HG03159 (cell line): ENCODE measurements at regions not wholly inside any gene's neighbourhood (a gene's known extent, or its start where the extent isn't known, plus 50 kb on each side); places are given as distances from the start of the nearest gene placed in this dataset.
"Not testable (repeated sequence)": the region's sequence is repeated elsewhere in the genome, so short reads cannot be mapped to it uniquely, and the experiment has no call there.

Source experiments
- ATAC-seq: cut with Tn5 transposase; IDR thresholded peaks from one replicate; pipeline ENCODE4 v1.9.1; 2021; ENCODE audit warnings: mild to moderate bottlenecking, moderate library complexity; ENCODE audit not compliant: unreplicated experiment

DNA sequence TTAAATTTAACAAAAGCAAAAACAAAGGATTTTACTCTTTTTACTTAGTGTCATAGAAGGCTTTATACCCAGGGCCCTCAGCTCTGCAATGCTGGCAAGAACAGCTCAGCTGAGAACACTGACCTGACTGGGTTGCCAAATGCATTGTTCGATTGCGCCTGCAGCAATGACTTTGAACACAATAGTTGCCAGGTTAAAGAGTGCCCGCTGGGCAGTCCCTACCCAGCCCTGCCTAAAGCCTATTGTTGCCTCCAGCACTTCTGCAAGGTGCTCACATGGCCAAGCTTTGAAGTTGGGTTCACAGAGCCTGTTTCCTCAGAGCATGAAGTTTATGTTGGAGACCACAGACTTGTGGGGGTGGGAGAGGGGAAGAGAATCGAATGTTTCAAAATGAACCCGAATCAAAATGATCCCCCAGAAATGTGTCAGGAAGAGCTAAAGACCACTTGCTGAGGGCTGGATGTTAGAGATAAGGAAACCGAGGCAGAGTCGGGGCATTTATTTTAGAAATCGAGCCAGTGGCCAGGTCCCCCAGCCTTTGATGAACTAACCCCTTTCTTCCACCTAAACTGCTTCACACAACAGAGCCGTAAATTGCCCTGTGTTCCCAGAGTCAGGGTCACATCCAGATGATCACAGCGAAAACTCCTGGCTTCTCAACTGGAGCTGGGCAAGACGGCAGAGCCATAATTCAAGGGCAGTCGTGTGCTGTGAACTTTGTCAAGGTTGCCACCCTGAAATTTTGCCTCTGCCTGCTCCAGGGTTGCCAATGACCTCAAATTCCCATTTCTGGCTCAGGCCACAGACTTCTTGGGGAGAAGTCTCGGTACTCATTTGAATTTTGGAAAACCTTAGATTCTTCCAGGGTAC, 55.0 kb downstream of the FOXA2 start:
- no peak for ATAC-seq

GRCh38 chr20:22526512-22527012, 57.8 kb downstream of the FOXA2 start:
- ATAC-seq: no peak

DNA sequence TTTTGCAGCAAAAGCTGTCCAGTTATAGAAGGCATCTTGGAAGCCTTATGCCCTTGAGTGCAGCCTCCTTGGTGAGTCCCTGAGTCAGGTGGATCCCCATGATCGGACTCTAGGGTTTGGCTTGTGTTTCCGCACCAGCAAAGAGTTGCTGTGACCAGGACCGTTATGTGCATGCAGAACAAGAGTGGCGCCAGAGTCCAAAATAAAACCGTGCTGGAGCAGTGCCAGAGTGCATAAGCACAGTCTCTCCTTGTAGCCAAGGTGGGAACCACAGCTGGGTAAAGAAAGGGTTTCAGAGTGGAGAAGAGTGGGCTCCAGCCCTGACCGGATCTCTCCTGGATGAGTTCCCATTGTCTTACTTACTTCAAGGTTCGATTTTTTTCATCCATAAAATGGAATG, 58.6 kb downstream of the FOXA2 start:
- ATAC-seq: no peak

DNA sequence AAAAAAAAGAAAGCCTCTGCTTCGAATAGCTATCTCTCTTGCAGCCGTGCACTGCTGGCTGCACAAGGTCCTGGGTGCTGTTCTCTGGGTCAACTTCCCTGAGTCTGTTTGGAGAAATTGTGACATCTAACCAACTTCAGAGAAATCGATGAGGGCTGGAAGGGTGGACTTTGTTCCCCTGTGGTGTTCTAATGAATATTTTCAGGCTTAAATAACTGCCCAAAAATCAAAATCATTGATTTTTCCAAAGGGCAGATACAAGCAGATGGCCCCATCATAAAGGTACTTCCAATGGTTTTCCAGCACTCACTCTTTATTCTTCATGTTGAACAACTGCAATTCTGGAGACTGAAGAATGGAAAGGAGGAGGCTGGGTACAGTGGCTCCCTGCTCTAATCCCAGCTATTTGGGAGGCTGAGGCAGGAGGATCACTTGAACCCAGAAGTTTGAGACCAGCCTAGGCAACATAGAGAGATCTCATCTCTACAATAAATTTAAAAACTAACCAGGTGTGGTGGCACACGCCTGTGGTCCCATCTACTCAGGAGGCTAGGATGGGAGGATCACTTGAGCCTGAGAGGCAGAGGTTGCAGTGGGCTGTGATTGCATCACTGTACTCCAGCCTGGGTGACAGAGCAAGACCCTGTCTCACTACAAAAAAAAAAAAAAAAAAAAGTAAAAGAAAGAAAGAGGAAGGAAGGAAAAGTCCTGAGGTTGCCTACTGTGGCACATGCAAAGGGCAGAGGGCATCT, 59.1 kb downstream of the FOXA2 start:
- ATAC-seq: no peak

DNA sequence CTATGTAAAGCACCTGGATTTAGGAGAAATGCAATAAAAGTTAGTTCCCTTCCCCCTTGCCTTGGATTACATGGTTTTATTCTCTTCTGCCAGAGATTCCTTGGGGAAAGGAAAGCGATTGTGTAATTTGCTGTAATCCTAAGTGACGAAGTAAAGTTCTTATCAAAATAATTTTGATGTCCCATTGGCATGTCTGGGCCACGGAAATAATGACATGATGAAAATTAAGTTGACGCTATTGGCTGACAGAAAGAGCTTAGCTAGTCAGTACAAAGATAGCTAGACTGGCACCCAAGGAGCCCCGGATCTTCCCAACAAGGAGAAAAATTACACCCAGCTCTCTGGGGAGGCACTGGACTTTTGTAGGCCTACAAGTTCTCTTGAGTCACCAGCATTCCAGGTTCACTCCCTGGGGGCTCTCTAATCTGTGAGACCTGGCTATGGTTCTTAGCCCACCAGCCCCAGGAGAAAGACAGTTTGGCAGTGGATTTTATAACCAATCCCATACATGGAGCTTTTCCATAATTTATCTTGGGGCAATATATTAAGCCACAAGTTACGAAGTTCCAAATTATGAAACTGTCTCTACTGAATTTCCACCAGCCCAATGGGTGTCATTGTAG, 59.9 kb downstream of the FOXA2 start:
- ATAC-seq: no peak

GRCh38 chr20:22523499-22524392, 60.6 kb downstream of the FOXA2 start:
- no peak for ATAC-seq

GRCh38 chr20:22523128-22523498, 61.3 kb downstream of the FOXA2 start:
- ATAC-seq: no peak

- ATAC-seq: no peak
These were observed 61.7 kb downstream of the FOXA2 start for GRCh38 chr20:22522701-22523100.

DNA sequence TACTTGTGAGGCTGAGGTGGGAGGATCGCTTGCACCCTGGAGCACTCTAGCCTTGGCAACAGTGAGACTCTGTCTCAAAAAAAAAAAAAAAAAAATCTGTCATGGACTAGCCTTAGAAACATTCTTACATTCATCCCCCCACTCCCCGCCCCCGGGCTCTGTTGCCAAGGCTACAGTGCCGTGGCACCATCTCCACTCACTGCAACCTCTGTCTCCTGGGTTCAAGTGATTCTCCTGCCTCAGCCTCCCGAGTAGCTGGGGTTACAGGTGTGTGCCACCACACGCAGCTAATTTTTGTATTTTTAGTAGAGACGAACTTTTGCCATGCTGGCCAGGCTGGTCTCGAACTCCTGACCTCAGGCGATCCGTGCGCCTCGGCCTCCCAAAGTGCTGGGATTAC, 62.4 kb downstream of the FOXA2 start:
- not testable (repeated sequence) for ATAC-seq

- ATAC-seq: no peak
These were observed 64.0 kb downstream of the FOXA2 start for GRCh38 chr20:22520381-22520780.

DNA sequence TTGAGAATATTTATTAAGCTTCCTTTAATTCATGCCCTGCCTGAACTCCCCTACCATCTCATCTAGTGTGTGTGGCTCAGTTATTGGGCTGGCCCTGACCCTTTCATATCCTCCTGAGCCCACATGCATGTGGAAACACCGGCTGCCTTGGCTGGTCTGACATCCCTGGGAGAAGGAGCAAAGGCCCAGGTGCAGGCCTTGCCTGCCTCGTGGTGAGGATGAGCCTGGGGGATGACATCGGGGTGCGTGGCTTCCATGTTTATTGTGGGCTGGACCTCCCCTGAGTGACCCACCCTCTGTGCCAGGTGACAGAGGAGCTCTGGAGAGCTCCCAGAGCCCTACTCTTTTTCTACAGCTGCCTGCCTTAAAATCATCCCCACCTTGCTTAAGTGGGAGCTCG, 69.1 kb downstream of the FOXA2 start:
- ATAC-seq: no peak

DNA sequence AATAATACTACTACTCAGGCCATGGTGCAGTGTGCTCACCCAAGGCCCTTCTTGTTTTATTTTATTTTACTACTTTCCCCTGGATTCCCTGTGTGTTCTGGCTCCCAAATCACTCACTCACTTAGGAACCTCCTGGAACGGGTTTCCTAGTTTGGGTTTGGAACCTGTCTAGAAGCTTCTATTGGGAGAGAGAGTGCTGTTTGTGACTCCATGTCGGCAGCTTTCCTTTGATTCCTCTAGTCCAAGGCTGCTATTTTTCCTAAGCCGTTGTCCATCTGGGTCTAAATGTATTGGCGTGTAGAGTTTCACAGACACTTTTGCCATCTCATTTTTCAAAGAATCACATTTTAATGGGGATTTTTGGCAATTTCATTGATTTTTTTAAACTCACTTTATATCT, 70.8 kb downstream of the FOXA2 start:
- ATAC-seq: no peak

DNA sequence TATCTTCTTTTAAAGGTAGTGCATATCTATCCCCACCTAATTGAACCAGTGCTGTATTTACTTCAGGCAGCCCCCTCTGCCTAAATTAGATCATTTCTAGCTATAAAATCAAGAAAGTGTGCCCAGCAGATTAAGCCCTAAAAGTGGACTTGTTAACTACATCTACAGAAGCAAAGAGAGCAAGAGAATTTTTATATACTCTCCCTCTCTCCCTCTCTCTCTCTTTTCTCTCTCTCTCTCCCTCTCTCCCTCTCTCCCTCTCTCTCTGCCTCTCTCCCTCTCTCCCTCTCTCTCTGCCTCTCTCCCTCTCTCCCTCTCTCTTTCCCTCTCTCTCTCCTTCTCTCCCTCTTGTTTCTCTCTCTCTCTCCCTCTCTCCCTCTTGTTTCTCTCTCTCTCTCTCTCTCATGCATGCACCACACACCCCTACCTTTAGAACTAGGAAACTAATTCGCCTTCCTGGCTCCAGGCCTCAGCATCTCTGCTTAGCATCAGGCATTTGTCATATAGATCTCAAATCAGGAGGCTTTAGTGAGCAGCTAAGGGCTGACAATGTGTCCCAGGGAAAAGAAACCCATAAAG, 71.4 kb downstream of the FOXA2 start:
- no peak for ATAC-seq

DNA sequence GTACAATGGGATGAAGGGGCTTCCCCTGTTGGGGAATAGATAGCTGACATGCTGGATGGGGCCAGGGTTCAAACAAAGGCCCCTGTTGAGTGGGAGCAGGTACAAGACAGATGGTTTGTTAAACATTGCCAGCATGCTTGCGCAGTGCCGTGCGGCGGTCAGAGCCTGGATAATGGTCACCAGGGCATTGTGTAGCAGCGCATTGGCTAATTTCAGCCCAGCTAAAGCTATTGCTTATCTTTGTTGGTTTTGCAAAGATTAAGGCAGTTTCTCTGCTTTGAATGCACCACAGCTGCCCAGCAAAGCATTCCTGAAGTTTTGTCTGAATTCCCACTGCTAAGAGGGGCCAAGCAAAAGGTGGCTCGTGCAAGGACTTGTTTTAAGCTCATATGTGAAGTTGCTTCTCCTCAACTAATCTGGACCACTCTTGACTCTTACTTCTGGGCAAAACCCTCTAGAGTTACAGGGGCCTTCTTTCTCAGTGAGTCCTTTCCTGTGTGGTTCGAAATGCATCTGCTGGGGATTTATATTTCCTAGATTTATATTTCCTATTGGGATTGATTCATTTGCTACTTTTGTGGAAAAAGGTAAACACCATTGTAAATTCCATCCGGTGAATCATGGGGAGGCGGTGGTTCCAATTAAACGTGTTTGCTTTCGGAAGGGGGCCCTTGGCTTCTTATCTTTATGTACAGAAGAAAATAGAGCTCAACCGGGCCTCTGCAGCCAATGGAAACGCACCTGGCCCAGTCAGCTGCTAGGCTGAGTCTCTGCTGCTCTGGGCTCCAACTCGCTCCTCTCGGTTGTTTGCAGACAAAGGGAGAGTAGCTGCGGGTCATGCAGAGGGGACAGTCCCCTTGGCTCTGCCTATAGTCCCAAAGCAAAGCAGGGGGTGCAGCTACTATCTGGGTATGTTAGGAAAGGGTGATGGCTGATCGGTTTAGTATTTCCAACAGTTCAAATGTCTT, 72.1 kb downstream of the FOXA2 start:
- no peak for ATAC-seq

GRCh38 chr20:22509843-22510147, 74.6 kb downstream of the FOXA2 start:
- ATAC-seq: no peak

GRCh38 chr20:22509090-22509842, 75.1 kb downstream of the FOXA2 start:
- no peak for ATAC-seq

DNA sequence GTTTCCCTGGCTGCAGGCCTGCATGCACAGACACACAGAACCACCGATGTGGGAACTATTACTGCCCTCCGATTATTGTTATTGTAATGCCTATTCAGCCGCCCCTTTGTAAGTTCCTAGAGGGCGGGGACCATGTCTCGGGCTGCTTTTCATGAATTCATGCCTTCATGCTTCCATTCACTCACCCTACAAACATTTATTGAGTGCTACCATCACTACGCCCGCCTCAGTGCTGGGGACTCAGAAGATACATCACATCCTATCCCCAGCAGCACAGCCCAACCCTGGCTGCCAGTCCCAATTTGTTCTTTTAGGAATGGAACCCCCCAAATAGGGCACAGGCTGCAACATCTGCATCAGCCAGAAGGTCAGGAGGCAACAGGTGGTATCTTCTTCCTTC, 75.9 kb downstream of the FOXA2 start:
- ATAC-seq: no peak

DNA sequence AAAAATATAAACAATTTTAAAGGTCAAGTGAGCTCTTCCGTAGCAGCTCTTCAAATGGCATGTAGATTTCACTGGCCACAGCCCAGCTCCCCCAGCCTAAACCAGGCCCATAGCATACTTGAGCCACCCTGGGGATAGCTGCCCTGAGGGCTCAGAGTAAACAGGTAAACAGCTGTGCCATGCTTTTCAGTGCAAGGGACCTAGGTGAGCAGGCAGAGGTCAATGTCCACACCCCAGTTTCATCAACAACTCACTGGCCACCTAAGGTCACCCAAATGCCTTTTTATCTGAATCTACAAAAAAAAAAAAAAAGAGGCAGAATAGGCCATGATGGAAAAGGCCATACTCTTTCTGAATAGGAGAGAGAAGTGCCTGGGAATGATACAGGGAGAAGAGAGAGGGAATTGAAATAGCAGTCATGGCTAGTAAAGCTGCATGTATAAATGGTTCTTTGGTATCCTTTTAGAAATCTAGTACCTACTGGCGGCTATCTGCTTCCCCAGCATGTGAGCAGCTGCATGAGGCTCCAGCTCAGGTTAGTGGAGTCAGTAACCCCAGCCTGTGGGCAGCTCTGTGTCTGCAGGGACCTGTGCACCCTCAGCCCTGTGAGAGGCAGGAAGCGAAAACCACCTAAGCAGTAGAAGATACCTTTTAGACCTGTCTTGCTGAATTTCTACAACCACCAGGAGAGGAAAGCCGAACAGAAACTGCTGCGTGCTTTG, 77.0 kb downstream of the FOXA2 start:
- no peak for ATAC-seq
